Right atrium auricular region (tissue), 2 donors: ENCODE measurements at regions not wholly inside any gene's neighbourhood (a gene's known extent, or its start where the extent isn't known, plus 50 kb on each side); places are given as distances from the start of the nearest gene placed in this dataset.
A peak's percentile ranks its signal among the peaks of the same experiment; 100 is the strongest.

Experiments
- DNase-seq: peaks from one replicate; pipeline ENCODE4 v3.0.0-alpha.2; 2019; ENCODE audit warnings: low spot score
- H3K27ac ChIP-seq, 2 donors: fragments of 200-600 bp; sonication (generic); 1 replicate in 1 of 2; 2 replicates in 1 of 2; pipeline ENCODE4 v1.5.1; 2016 to 2019
- H3K27me3 ChIP-seq, 2 donors: fragments of 200-600 bp; sonication (generic); one replicate each; pipeline versions ENCODE4 v1.5.1 to v1.6.0; 2017 to 2019
- H3K36me3 ChIP-seq: fragments of 200-600 bp; sonication (generic); one replicate; pipeline ENCODE4 v1.5.1; 2016
- H3K4me1 ChIP-seq, 2 donors: fragments of 200-600 bp; sonication (generic); one replicate each; pipeline versions ENCODE4 v1.5.1 to v1.6.0; 2017 to 2019
- H3K4me3 ChIP-seq, 2 donors: fragments of 200-600 bp; sonication (generic); 1 replicate in 1 of 2; 2 replicates in 1 of 2; pipeline ENCODE4 v1.5.1; 2017 to 2019; ENCODE audit warnings: mild to moderate bottlenecking in 1 of 2, moderate library complexity in 1 of 2
- H3K9me3 ChIP-seq, 2 donors: fragments of 200-600 bp; sonication (generic); one replicate each; pipeline ENCODE4 v1.5.1; 2019
- TF ChIP-seq, protein P1 (sequence below), 2 donors: fragments of 200-600 bp; sonication (generic); IDR thresholded peaks; one replicate each; pipeline ENCODE4 v1.5.1; 2019; ENCODE audit warnings: antibody characterized with exemption in 2 of 2

DNA sequence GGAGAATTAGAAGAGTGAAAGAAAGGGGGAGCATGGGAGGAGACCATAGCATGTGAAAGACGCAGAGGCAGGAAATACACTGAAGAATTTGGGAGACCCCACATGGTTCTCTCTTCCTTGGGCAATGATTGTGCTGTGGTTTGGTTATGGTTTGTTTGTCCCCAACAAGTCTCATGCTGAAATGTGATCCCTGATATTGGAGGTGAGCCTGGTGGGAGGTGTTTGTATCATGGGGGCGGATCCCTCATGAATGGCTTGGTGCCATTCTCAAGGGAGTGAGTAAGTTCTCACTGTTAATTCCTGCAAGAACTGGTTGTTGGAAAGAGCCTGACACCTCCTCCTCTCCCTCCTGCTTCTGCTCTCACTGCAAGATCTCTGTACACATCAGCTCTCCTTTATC lies 78.6 kb upstream of the RAI2 start:
- no peaks in the 10 kb centered on the region for H3K36me3 ChIP-seq
- H3K4me3 ChIP-seq: no peak overlapping the region
- no peak for DNase-seq
- no peak overlapping the region for H3K27ac ChIP-seq
- TF ChIP-seq, protein P1, sequence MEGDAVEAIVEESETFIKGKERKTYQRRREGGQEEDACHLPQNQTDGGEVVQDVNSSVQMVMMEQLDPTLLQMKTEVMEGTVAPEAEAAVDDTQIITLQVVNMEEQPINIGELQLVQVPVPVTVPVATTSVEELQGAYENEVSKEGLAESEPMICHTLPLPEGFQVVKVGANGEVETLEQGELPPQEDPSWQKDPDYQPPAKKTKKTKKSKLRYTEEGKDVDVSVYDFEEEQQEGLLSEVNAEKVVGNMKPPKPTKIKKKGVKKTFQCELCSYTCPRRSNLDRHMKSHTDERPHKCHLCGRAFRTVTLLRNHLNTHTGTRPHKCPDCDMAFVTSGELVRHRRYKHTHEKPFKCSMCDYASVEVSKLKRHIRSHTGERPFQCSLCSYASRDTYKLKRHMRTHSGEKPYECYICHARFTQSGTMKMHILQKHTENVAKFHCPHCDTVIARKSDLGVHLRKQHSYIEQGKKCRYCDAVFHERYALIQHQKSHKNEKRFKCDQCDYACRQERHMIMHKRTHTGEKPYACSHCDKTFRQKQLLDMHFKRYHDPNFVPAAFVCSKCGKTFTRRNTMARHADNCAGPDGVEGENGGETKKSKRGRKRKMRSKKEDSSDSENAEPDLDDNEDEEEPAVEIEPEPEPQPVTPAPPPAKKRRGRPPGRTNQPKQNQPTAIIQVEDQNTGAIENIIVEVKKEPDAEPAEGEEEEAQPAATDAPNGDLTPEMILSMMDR (IDR thresholded peaks at IDR 0.05): no peak
- no peaks in the 10 kb centered on the region for H3K9me3 ChIP-seq
- H3K27me3 ChIP-seq: no peaks in the 10 kb centered on the region
- no peaks in the 10 kb centered on the region for H3K4me1 ChIP-seq

DNA sequence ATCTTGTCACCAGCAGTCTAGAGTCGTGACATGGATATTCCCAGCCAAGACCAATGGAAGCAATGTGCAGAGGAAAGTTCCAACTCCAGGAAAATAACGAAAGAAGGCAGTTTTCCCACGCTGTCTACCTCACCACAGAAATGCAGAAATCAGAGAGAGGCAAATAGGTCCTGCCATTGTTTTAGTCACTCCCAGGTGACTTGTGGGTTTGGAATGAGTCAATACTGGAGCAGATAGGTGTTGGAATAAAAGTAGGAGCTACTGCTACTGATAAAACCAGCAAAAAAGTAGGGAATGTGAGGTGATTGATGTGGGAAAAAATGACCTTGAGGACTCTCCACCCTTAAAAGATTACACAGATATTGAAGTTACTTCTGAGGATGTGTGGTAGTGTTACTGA lies 72.8 kb upstream of the RAI2 start:
- TF ChIP-seq, protein P1 (IDR thresholded peaks at IDR 0.05): no peak
- no peak overlapping the region for H3K27ac ChIP-seq
- H3K4me3 ChIP-seq: no peak overlapping the region
- no peaks in the 10 kb centered on the region for H3K27me3 ChIP-seq
- H3K4me1 ChIP-seq: no peaks in the 10 kb centered on the region
- no peaks in the 10 kb centered on the region for H3K9me3 ChIP-seq
- no peak for DNase-seq
- H3K36me3 ChIP-seq: no peaks in the 10 kb centered on the region

DNA sequence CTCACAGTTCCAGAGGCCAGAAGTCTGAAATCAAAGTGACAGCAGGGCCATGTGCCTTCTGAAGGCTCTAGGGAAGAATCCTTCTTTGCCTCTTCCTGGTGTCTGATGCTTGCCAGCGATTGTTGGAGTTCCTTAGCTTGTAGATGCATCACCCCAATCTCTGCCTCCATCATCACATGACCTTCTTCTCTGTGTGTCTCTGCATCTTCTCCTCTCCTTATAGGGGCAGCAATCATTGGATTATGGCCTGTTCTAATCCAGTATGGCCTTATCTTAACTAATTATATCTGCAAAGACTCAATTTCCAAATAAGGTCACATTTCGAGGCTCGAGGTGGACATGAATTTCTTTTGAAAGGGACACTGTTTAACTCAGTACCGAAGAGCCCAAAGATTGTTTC lies 71.7 kb upstream of the RAI2 start:
- H3K27ac ChIP-seq: no peak overlapping the region
- no peak for DNase-seq

DNA sequence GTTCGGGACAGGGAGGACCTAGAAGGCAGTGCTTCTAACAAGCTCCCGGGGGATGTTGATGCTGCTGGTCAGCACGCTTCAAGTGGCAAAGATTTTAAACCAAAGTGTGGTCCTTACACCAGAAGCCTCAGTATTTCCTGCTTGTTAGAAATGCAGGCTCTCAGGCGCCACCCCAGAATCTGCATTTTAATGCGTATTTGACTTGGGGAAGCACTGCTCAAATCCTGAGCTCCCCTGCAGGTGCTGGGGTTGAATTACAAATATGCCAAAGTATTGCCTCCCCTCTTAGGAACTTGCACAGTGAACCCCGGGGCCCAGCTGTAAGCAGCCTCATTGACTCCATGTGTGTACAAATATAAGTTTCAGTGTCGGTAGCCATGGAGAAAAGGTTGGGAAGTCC lies 70.8 kb upstream of the RAI2 start:
- Histone ChIP-seq H3K27ac (no peak overlapping the region), H3K9me3 (no peaks in the 10 kb centered on the region), H3K4me3 (no peak overlapping the region), H3K4me1 (no peaks in the 10 kb centered on the region), H3K27me3 (no peaks in the 10 kb centered on the region), H3K36me3 (no peaks in the 10 kb centered on the region)
- no peak for DNase-seq
- TF ChIP-seq, protein P1 (IDR thresholded peaks at IDR 0.05): no peak

More for the DNA sequence above, 71.7 kb upstream of the RAI2 start:
- Histone ChIP-seq H3K4me1 (no peaks in the 10 kb centered on the region), H3K36me3 (no peaks in the 10 kb centered on the region), H3K4me3 (no peak overlapping the region), H3K9me3 (no peaks in the 10 kb centered on the region), H3K27me3 (no peaks in the 10 kb centered on the region)
- TF ChIP-seq, protein P1 (IDR thresholded peaks at IDR 0.05): no peak

DNA sequence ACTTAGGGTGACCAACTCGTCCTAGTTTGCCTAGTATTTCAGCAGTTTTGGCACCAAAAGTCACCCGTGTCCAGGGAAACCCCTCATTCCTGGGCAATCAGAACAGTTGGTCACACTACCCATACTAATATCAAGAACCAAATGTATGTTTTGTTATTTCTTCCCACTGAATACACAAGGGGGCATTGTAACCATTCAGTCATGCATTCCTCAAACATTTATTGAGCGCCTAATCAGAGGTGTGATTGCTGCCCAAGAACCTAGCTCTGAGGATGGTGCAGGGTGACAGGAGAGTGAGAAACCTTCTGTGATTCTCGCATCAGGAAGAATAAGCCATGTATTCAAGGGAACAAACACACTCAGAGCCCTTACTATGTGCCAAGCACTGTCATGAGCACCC lies 69.8 kb upstream of the RAI2 start:
- TF ChIP-seq, protein P1 (IDR thresholded peaks at IDR 0.05): peak in 1 of 2 donors; percentile 18
- no peak overlapping the region for H3K27ac ChIP-seq
- no peak for DNase-seq

DNA sequence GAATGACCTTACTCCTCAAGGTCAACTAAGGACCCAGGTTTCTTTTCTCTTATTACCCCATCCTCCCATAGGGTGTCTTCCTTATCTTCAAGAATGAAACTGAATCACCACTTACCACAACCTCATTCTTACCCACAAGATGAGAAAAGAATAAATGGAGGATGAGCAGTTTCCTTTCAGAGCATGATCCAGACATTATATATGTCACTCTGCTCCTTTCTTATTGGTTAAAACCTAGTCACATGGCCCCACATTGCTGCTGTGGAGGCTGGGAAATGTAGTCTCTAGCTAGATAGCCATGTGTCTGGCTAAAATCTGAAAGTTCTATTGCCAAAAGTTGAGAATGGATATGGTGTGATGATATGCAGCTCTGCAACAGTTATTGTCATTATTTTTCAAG lies 62.4 kb upstream of the RAI2 start:
- Histone ChIP-seq H3K36me3 (no peaks in the 10 kb centered on the region), H3K4me1 (no peaks in the 10 kb centered on the region), H3K27ac (no peak overlapping the region), H3K4me3 (no peak overlapping the region), H3K27me3 (no peaks in the 10 kb centered on the region), H3K9me3 (peaks cover 0 to 10% of the 10 kb centered on the region in 2 donors)
- TF ChIP-seq, protein P1 (IDR thresholded peaks at IDR 0.05): no peak
- no peak for DNase-seq

More for the DNA sequence above, 69.8 kb upstream of the RAI2 start:
- Histone ChIP-seq H3K36me3 (no peaks in the 10 kb centered on the region), H3K4me3 (no peak overlapping the region), H3K4me1 (no peaks in the 10 kb centered on the region), H3K9me3 (peaks cover 0 to 7% of the 10 kb centered on the region in 2 donors), H3K27me3 (no peaks in the 10 kb centered on the region)
